PC-9 (cell line): ENCODE measurements at regions not wholly inside any gene's neighbourhood (a gene's known extent, or its start where the extent isn't known, plus 50 kb on each side); places are given as distances from the start of the nearest gene placed in this dataset.

Source experiments
- CTCF ChIP-seq: fragments of 200-600 bp; sonication (generic); conservative IDR thresholded peaks from 2 replicates; pipeline ENCODE4 v1.6.1; 2017; ENCODE audit warnings: mixed run types, antibody characterized with exemption, mild to moderate bottlenecking, moderate library complexity
- EZH2 ChIP-seq: fragments of 200-600 bp; sonication (generic); IDR thresholded peaks from 2 replicates; pipeline ENCODE4 v1.8.0; 2017; ENCODE audit warnings: antibody characterized with exemption, low read depth

GRCh38 chr13:103194871-103195270 is 128.7 kb upstream of the SLC10A2 start:
- TF ChIP-seq CTCF (no peak), EZH2 (no peak)
